GM21447 (cell line): ENCODE measurements at regions not wholly inside any gene's neighbourhood (a gene's known extent, or its start where the extent isn't known, plus 50 kb on each side); places are given as distances from the start of the nearest gene placed in this dataset.
A peak's percentile ranks its signal among the peaks of the same experiment; 100 is the strongest.

ENCODE experiments used
- ATAC-seq: cut with Tn5 transposase; IDR thresholded peaks from one replicate; pipeline ENCODE4 v1.9.1; 2021; ENCODE audit not compliant: unreplicated experiment

- no peak for ATAC-seq
Measured at GRCh38 chr11:116101902-116102301, 597.7 kb upstream of the CADM1 start.

DNA sequence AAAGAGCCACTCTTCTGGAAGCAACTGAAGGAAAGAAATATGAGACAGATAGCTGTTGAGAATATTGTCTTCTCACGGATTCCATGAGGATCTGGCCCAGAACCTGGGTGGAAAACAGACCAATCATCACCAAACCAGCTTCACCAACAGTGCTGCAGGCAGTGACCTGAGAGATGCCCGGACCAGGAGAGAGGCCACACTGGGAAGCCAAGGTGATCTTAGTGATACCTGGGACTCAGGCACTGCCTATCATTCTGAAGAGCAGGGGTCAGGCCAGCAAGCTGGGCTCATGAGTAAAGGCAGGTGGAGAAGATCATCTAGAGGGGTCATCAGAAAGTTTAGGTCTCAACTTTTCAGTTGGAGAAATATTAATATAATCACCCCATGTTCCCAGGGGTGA, 595.8 kb upstream of the CADM1 start:
- no peak for ATAC-seq

DNA sequence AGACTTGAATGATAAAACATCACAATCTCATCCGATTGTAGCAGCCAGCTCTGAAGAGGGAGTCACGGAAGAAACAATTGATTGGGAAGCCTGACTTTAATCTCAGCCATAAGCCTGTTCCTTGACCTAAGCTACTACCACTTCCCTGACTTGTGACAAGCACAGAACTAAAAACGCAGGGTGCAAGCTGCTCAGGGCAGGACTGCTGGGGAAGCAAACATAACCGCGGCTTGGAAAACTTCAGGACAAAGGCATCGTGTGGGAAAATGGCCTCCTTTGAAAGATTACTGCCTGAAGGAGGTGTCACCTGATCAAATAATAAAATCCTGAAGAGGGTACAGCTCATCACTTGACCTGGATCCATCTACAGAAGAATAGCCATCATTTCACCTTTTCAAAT, 595.3 kb upstream of the CADM1 start:
- no peak for ATAC-seq

DNA sequence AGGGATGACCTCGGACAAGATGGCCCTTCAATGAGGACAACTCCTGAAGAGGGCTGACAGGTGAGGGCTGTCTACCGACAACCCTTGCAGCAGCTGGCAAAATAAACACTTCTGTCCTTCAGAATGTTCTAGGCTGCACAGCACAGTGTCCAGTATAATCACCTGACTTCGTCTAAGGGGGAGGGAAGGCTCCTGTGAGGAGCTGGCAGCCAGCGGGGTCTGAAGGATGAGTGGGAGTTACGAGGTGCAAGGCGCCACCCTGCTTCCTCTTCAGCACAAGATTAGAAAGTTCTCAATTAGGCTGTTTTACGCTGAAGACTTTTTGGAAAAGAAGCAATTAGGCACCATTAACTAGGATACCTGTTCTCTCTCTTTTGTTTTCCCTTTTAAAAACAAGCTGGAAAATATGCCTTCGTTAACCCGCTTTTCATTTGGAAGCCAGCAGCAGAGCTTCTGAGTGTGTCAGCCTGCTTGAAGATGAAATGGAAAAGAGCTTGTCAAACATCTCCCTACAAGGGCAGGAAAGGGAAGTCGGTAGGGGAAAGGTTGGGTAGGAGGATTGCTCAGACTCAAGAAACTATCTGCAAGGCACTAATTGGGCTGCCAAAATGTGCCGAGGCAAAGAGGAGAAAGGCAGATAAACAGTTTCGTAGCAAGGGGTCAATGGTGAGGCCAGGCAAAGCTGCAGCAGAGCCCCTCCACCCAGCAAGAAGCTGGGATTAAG, 592.2 kb upstream of the CADM1 start:
- no peak for ATAC-seq

DNA sequence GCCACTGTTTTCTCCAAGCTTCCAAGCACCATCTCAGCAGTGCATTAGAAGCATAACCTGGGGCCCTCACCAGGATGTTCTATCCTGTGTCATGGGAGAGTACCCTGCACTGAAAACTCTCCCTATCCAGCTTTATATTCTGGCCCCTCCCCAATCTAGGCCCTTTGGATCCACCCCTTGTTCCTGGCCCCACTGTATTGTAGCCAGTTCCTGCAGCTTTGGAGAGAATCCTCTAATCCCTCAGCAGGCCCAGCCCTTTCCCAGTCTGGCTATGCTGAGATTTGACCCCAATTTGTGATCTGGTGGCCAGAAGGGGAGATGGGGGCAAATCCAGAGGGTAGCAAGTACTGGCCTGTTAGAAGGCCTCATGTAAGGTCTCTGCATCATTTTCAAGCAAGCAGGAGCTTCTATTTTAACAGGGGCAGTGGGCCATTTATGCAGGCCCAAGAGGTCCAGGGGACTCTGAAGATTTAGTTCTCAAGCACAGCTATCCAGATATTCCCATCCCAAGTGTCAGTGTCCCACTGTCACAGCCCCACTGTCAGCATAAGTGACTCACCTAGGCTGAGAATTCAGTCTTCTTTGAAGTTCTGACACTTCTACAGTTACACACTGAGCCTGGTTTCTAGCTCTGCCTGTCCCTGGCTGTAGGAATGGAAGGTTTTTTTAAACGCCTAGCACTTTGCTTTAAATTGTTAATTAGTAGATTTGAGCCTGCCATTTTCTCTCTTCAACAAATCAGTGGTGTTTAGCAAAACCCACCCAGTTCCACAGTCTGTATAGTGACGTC, 589.5 kb upstream of the CADM1 start:
- no peak for ATAC-seq

DNA sequence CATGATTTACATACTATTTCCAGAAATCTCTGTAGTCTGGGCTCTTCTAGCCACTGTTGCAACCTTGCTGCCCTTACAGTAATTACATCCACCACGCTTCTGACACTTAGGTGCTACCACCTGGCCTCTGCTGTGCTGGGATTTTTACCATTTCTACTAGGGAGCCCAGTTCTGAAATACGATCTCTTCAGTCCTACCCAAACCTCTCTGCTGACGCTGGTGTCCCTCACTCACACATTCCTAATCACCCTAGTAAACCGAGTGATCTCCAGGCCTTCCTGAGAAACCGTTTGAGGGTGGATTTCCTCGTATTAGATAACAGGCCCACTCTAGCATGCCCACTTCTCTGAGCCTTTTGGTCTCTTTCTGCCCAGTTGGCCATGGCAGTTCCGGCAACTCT, 588.9 kb upstream of the CADM1 start:
- no peak for ATAC-seq

DNA sequence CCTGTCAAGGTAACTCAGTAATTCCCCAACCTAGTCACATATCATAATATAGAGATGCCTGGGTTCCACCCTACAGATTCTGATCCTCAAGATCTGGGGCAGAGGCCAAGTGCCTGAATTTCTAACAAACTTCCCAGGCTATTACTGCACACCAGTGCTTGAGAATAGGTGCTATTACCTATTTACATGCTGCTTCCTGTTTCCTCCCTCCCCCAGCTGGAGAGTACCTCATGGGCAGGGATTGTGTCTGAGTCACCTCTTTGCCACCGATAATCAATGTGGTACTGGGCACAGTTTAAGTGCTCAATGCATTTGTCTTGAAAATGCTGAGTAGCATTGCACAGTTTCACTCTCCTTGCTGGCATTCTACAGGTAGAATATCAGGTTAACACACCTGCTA, 582.2 kb upstream of the CADM1 start:
- no peak for ATAC-seq

DNA sequence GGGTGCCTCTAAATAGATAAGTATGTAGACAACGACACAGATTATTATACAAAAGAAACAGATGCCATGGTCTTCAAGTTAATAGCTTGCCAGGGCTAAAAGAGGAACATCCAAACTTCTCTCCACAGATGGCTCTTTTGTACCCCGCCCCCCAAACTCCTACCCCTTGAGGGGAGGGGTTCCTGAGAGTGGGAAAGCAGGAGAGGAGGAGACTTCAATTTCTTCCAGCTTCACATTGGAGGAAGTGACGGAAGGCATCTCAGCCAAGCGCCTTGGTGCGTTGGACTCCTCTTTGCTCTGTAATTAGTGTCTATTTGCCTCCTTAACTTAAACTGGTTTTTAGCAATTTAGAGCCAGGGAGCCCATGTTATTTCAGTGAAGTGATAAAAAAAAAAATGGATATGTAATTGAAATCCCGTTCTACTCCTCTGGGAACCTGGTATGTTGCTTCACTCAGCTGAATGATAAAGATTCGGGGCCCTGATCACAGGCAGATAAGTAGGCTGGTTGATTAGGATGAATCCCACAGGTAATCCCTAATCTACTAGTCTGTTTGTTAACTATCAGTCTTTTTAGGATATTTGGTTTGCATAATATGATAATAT, 580.9 kb upstream of the CADM1 start:
- no peak for ATAC-seq

GRCh38 chr11:116084511-116084910, 580.3 kb upstream of the CADM1 start:
- no peak for ATAC-seq

DNA sequence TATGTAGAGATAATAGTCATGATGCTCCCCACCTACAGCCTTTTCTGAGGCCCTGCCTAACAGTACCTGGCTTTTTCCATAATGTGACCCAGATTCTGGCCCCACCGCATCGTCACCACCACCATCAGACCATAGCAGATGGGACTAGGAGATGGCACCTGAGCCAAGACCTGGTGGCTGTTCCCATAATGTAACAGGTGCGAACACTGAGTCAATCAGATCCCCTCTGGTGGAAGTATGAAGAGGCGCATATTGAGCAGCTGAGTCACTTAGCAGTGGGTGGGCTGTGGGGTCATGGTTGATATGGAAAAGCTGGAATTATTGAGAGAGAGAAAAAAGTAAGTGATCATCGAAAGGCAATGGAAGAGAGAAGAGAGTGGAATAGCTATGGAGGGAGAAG, 578.0 kb upstream of the CADM1 start:
- no peak for ATAC-seq

GRCh38 chr11:116079580-116079979, 575.4 kb upstream of the CADM1 start:
- no peak for ATAC-seq

DNA sequence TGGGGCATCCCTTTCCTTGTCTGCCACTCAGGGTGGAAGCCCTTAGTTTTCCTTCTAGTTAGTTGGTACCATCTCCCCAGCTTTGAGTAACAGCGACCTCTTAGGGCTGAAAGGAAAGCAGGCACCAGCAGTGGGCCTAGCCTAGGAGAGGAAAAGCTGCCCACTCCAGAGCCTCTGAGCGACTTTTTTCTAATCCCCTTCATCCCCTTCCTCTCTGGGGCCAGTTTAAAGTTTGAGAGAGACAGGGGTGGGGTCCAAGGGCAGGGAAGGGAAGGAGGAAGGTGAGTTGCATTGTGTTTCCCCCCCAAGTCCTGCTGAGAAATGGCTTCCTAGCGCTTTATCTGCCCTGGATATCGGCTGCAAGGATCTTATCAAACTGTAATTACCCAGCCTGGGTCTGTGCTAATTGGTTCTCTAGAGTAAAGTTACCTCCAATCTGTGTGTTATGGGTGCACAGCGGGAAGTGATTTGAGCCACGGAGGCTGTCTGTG, 573.9 kb upstream of the CADM1 start:
- ATAC-seq: no peak

DNA sequence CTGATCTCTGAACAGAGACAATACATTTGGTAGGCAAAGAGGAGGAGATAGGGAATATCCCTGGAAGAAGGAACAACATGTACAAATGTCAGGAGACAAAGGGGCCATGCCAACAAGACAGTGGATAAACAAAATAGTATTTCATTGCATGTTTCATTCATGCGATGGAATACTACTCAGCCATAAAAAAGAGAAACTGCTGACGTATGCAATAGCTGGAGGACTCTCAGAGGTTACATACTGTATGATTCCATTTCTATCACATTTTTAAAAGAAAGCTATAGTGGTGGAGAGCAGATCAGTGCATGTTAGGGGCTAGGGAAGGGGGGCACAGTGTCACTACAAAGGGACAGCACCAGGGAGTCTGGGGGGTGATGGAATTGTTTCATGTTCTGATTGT, 572.9 kb upstream of the CADM1 start:
- ATAC-seq: no peak

DNA sequence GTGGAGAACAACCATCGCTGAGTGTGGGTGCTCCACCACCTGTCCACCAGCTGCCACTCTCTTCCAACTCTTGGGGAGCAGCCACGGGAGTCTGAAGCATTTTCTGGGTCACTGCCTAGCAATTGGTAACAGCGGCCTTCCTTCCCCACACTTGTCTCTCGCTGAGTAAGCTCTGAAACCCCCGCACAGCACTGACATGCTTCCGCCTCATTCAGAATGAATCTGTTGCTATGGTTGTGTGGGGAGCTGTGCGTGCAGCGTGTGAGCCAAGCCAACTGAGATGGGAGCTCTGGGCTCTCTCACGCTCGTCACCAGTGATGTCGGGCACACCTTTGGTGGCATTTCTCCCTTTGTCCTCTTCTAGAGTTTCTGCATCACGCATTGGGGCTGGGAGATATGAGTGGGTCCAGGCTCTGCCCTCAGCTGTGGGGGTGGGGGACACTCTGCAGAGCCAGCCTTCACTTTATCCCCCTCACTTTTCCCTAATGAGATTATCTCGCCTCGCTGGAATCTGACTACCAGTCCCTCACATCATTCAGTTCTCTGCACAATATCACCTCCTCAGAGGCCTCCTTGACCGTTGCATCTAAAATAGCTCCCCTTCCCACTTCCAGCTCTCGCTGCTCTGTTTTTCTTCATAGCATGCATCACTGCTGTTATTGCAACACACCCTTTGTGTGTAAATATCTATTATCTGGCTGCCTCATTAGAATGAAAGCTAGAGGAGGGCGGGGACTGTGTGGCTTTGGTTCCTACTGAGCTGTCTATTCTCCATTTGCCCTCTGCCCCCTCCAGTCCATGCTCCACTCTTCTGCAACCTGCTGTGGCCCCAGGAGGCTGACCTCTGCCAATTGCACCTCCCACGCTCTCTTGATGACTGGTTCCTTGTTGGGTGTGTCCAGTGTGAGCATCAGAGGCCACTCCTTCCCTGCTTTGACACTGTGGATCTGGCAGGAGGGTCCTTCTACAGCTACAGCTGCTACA, 569.9 kb upstream of the CADM1 start:
- peak; percentile 60 for ATAC-seq

- ATAC-seq: no peak
Measured at GRCh38 chr11:116072601-116073410, 568.6 kb upstream of the CADM1 start.

DNA sequence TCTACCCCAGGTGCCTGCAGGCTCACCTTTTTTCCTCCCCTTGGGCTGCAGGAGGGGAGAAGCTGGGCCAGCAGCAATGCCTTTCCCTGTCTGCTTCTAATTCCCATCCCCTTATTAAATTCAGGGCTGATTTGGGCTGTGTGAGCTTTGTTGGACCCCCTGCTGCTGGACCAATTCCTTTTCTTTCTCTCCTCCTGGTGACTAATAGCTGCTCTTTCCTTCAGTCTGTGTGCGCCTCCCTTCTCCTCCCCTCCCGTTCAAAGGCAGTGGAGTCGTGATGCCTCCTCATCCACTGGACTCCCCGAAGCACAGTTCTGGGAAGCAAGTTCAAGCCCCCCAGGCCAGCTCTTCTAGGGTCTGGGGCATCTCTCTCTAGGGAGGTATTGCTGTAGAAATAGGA, 567.9 kb upstream of the CADM1 start:
- ATAC-seq: no peak

DNA sequence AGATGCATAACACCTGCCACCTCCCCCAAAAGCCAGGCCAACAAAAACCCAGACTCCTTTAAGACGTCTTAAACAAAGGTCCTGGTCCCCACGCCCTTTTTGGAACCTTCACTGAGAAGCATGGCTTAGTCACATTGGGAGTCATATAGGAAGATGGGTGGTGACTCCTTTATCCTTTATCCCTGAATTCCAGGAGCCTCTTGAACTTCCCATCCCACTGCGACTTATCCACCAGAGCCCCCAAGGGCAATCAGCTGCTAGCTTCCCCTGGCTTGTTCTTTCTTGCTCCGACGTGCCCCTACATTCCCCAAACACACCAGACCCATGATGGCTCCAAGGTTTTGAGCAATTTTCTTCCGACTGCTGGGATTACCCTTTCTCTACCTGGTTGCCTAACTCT, 567.0 kb upstream of the CADM1 start:
- ATAC-seq: no peak

DNA sequence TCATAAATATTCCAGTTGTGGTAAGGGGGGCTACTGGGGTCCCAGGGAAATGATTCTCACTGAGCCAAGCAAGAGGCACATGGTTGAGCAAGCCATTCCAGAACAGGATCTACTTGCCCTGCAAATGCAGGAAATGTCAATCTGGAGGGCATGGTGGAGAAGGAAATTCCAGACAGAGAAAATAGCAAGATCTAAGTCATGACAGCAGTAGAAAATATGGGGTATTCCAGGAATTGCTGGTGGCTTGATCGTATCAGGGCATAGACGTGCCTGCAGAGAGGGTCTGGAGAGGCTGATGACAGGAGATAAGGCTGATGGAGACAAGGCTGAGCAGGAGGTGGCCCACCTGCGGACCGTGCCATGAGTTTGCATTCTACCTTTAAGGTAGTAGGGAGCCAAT, 566.3 kb upstream of the CADM1 start:
- no peak for ATAC-seq

GRCh38 chr11:116066777-116067176, 562.6 kb upstream of the CADM1 start:
- no peak for ATAC-seq

- ATAC-seq: peak; percentile 50
Measured at GRCh38 chr11:116065986-116066385, 561.8 kb upstream of the CADM1 start.
